ENCODE measurements at regions not wholly inside any gene's neighbourhood (a gene's known extent, or its start where the extent isn't known, plus 50 kb on each side); places are given as distances from the start of the nearest gene placed in this dataset.

DNA sequence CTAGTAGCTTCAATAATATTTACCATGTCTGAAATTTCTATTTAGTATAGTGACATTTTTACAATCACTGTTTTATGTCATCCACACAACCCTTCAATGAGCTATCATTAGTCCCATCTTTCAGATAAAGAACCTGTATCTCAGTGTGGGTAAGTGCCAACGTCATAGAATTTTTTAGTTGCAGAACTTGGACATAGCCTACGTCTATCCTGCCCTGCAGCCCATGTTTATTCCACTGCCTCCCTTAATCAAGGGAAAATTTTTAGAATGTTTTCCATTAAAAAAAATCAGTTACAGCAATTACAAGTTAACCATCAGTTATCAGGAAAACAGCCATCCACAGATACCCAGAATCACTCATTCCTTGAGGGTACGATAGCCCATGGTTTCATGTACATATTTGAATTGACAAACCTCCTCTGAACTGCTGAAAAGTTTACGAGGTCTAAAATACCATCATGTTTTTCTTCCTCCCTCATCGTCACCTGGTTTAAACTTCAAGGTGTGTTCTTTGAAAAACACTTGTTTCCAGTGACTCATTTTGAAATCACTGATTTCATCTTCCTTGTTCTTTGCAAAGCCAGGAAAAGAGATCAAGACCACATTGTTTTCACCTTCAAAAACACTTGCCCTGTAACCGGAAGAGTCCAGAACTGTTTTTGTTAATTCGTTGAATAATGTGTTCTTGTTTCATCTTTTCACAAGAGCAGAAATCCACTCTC lies 100.9 kb downstream of the FAM76B start:
- Mint-ChIP-seq H3K9me3 (peaks cover 0 to 6% (median 0%) of the 10 kb centered on the region in 9 donors), H3K4me1 (peaks cover 3 to 35% (median 14%) of the 10 kb centered on the region in 4 donors), H3K27me3 (no peaks in the 10 kb centered on the region), H3K27ac (peak overlapping the region in 1 of 10 donors; percentile 10), H3K36me3 (peaks cover 0 to 5% (median 0%) of the 10 kb centered on the region in 3 donors), H3K4me3 (no peak overlapping the region)
- POLR2A ChIA-PET = interaction anchor here (0.8 to 1.3 kb wide), 4 partner anchors 8 to 458 kb away, joined by 3 to 6 read pairs (median 4); partner anchors contain the start of gene SESN3
- ATAC-seq = peak; percentile 69 to 80
- peak in 2 of 10 donors; percentile 63 to 66 for DNase-seq

- H3K4me3 Mint-ChIP-seq = peak overlapping the region in 5 of 10 donors; percentile 5 to 54 (median 22)
- DNase-seq = no peak
Observed at GRCh38 chr11:95688015-95688414, 101.6 kb downstream of the FAM76B start.

GRCh38 chr11:95686265-95686664 lies 103.3 kb downstream of the FAM76B start:
- Mint-ChIP-seq H3K36me3 (peaks cover 0 to 3% (median 0%) of the 10 kb centered on the region in 3 donors), H3K4me3 (peak overlapping the region in 3 of 10 donors; percentile 11 to 47 (median 13)), H3K4me1 (peaks cover 8 to 51% (median 23%) of the 10 kb centered on the region in 4 donors), H3K27me3 (no peaks in the 10 kb centered on the region), H3K9me3 (peaks cover 0 to 2% (median 0%) of the 10 kb centered on the region in 9 donors), H3K27ac (peak overlapping the region in 4 of 10 donors; percentile 15 to 77 (median 46))
- no peak for DNase-seq
- POLR2A ChIA-PET = interaction anchor here (1.0 to 1.7 kb wide), 4 partner anchors 11 to 455 kb away, joined by 3 to 4 read pairs (median 4); partner anchors contain the start of gene SESN3
- no peak for ATAC-seq

More at GRCh38 chr11:95688015-95688414, 101.6 kb downstream of the FAM76B start:
- Mint-ChIP-seq H3K27me3 (no peaks in the 10 kb centered on the region), H3K27ac (peak overlapping the region in 1 of 10 donors; percentile 10), H3K36me3 (peaks cover 0 to 4% (median 0%) of the 10 kb centered on the region in 3 donors), H3K4me1 (peaks cover 3 to 40% (median 15%) of the 10 kb centered on the region in 4 donors), H3K9me3 (peaks cover 0 to 4% (median 0%) of the 10 kb centered on the region in 9 donors)
- POLR2A ChIA-PET = interaction anchor here (0.8 to 1.3 kb wide), 4 partner anchors 9 to 457 kb away, joined by 3 to 6 read pairs (median 4); partner anchors contain the start of gene SESN3
- peak; percentile 11 to 12 for ATAC-seq

DNA sequence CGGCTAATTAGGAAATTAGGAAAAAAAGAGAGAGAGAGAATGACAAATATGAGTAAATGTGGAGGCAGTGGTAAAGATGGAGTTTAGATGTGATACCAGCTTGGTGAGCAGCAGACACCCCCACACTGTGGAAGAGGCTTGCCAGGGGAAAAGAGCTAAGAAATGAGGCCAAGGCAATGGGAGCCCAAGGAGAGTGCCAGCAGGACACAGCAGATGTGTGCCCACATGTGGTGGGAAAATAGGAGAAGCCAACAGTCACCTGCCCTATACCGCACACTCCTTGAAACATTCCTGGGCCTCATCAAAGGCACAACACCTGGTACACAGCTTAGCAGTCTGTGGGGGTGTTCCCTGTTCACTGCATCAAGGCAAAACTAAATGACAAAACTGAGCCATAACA lies 104.9 kb downstream of the FAM76B start:
- POLR2A ChIA-PET = interaction anchor here (0.5 to 1.1 kb wide), 3 partner anchors 10 to 455 kb away, joined by 3 to 4 read pairs (median 3); no protein-coding TSS in a partner anchor

DNA sequence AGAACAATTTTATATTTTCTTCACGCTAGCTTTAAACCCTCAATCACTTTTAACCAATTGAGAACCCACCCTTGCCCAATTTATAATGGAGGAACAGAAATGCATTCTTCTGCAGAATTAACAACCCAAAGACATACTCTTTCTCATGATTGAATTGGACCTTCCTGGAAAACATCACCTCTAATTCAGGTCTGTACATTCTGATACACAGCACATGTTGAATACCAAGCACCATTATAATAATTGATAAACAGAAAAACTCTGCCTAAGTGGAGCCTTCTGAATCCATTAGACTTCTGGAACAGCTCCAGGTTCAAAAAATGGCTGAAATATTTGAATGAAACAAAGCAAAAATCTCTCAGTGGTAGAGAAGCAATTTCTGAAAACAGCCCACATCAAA lies 105.4 kb downstream of the FAM76B start:
- POLR2A ChIA-PET = interaction anchor here (0.5 to 0.9 kb wide), 2 partner anchors 11 to 18 kb away, joined by 3 to 4 read pairs; no protein-coding TSS in a partner anchor
- Mint-ChIP-seq H3K27ac (peak overlapping the region in 6 of 10 donors; percentile 1 to 91 (median 78)), H3K27me3 (no peaks in the 10 kb centered on the region), H3K36me3 (peaks cover 0 to 3% (median 0%) of the 10 kb centered on the region in 3 donors), H3K4me3 (peak overlapping the region in 3 of 10 donors; percentile 10 to 48 (median 37)), H3K9me3 (peaks cover 0 to 2% (median 0%) of the 10 kb centered on the region in 9 donors), H3K4me1 (peaks cover 10 to 67% (median 40%) of the 10 kb centered on the region in 4 donors)
- DNase-seq (no peak), ATAC-seq (no peak)

More for the DNA sequence above, 104.9 kb downstream of the FAM76B start:
- Mint-ChIP-seq H3K4me3 (peak overlapping the region in 4 of 10 donors; percentile 1 to 37 (median 20)), H3K4me1 (peaks cover 10 to 64% (median 38%) of the 10 kb centered on the region in 4 donors), H3K36me3 (peaks cover 0 to 3% (median 0%) of the 10 kb centered on the region in 3 donors), H3K9me3 (peaks cover 0 to 2% (median 0%) of the 10 kb centered on the region in 9 donors), H3K27me3 (no peaks in the 10 kb centered on the region), H3K27ac (peak overlapping the region in 9 of 10 donors; percentile 1 to 91 (median 67))
- ATAC-seq (no peak), DNase-seq (no peak)

DNA sequence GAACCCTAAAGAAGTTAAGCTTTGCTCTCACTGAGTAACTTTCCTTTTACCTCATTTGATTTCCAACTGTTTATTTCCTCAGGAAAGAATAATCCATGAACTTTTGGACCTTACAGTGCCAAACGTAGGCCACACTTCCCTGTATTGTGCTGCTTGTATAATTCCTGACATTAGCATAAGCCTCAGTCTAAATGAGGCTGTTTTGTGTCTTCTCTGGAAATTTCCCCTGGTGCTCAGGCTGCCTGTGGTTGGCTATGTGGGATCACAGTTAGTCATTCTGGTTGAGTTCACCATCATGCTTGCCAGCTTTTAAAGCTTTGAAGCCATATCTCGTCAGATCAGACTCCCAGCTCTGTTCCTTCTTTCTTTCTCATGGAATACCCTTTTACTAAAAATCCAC lies 107.0 kb downstream of the FAM76B start:
- no peak for DNase-seq
- Mint-ChIP-seq H3K36me3 (peaks cover 0 to 3% (median 0%) of the 10 kb centered on the region in 3 donors), H3K27me3 (no peaks in the 10 kb centered on the region), H3K9me3 (peaks cover 0 to 2% (median 0%) of the 10 kb centered on the region in 9 donors), H3K4me1 (peaks cover 10 to 67% (median 40%) of the 10 kb centered on the region in 4 donors), H3K27ac (peak overlapping the region in 8 of 10 donors; percentile 9 to 85 (median 43)), H3K4me3 (peak overlapping the region in 2 of 10 donors; percentile 1 to 64)
- POLR2A ChIA-PET = interaction anchor here (1.0 kb wide), 1 partner anchor 12 kb away, joined by 3 read pairs; no protein-coding TSS in a partner anchor
- ATAC-seq = no peak

GRCh38 chr11:95680169-95680929 lies 109.2 kb downstream of the FAM76B start:
- no peak for DNase-seq
- POLR2A ChIA-PET = interaction anchor here (0.9 to 2.0 kb wide), 6 partner anchors 9 to 448 kb away, joined by 3 to 6 read pairs (median 3); no protein-coding TSS in a partner anchor
- H3K9me3 Mint-ChIP-seq = peaks cover 0 to 5% (median 0%) of the 10 kb centered on the region in 9 donors
- no peaks in the 10 kb centered on the region for H3K27me3 Mint-ChIP-seq
- peak overlapping the region in 8 of 10 donors; percentile 0 to 72 (median 48) for H3K4me3 Mint-ChIP-seq
- no peak for ATAC-seq
- H3K27ac Mint-ChIP-seq = peak overlapping the region in 9 of 10 donors; percentile 3 to 85 (median 60)
- H3K4me1 Mint-ChIP-seq = peaks cover 13 to 65% (median 37%) of the 10 kb centered on the region in 4 donors
- H3K36me3 Mint-ChIP-seq = peaks cover 0 to 3% (median 0%) of the 10 kb centered on the region in 3 donors

DNA sequence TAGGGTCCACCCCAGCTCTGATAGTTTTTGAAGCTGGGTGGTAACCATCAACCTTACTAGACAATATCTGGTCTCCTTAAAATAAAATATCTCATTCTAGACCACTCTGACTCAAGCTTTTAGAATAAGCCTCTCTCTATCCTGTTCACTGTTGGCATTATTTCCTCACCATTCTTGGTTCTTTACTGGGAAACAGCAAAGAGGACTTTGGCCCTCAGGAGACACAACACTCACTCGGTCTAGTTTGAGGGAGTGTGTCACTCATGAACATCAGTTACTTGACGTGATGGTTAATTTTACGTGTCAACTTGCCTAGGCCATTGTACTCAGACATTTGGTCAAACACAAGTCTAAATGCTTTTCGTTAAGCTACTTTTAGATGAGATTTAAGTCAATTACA lies 110.6 kb downstream of the FAM76B start:
- H3K9me3 Mint-ChIP-seq = peaks cover 0 to 5% (median 0%) of the 10 kb centered on the region in 9 donors
- peaks cover 15 to 62% (median 42%) of the 10 kb centered on the region in 4 donors for H3K4me1 Mint-ChIP-seq
- H3K27me3 Mint-ChIP-seq = peaks cover 0 to 5% (median 0%) of the 10 kb centered on the region in 5 donors
- H3K4me3 Mint-ChIP-seq = no peak overlapping the region
- no peak for DNase-seq
- POLR2A ChIA-PET = interaction anchor here (1.0 to 2.0 kb wide), 4 partner anchors 8 to 446 kb away, joined by 3 to 6 read pairs (median 4); no protein-coding TSS in a partner anchor
- H3K27ac Mint-ChIP-seq = peak overlapping the region in 2 of 10 donors; percentile 77 to 85
- ATAC-seq = no peak
- peaks cover 0 to 3% (median 0%) of the 10 kb centered on the region in 3 donors for H3K36me3 Mint-ChIP-seq

GRCh38 chr11:95676308-95676707 lies 113.3 kb downstream of the FAM76B start:
- H3K36me3 Mint-ChIP-seq = no peaks in the 10 kb centered on the region
- peak overlapping the region in 3 of 10 donors; percentile 2 to 23 (median 14) for H3K27ac Mint-ChIP-seq
- peaks cover 0 to 5% (median 0%) of the 10 kb centered on the region in 5 donors for H3K27me3 Mint-ChIP-seq
- H3K9me3 Mint-ChIP-seq = peaks cover 0 to 5% (median 0%) of the 10 kb centered on the region in 9 donors
- POLR2A ChIA-PET = no interaction called here
- no peak overlapping the region for H3K4me3 Mint-ChIP-seq
- peaks cover 10 to 52% (median 36%) of the 10 kb centered on the region in 4 donors for H3K4me1 Mint-ChIP-seq
- no peak for DNase-seq
- ATAC-seq = no peak

DNA sequence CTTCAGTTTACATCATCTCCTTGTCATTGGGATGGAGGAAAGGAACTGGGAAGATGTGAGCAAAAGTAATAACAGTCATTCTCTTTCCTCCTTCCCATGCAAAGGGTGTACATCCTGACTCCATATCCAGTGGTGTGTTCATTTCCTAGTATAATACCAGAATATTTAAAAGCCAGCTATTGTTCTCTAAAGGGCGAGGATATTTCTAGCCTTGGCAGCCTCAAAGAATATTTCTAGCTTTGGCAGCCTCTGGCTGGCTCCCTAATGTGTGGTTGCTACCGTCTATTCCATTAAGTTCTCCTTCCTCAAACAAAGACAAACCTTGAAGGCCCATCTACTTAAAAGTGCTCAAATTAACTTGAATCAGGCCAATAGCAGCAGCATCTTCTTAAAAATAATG lies 114.0 kb downstream of the FAM76B start:
- Mint-ChIP-seq H3K4me3 (no peak overlapping the region), H3K27ac (peak overlapping the region in 2 of 10 donors; percentile 20 to 60), H3K9me3 (peaks cover 0 to 5% (median 0%) of the 10 kb centered on the region in 9 donors), H3K27me3 (peaks cover 0 to 5% (median 0%) of the 10 kb centered on the region in 5 donors), H3K36me3 (no peaks in the 10 kb centered on the region), H3K4me1 (peaks cover 10 to 45% (median 29%) of the 10 kb centered on the region in 4 donors)
- POLR2A ChIA-PET = interaction anchor here (0.6 kb wide), 1 partner anchor 10 kb away, joined by 4 read pairs; no protein-coding TSS in a partner anchor
- ATAC-seq (no peak), DNase-seq (no peak)

DNA sequence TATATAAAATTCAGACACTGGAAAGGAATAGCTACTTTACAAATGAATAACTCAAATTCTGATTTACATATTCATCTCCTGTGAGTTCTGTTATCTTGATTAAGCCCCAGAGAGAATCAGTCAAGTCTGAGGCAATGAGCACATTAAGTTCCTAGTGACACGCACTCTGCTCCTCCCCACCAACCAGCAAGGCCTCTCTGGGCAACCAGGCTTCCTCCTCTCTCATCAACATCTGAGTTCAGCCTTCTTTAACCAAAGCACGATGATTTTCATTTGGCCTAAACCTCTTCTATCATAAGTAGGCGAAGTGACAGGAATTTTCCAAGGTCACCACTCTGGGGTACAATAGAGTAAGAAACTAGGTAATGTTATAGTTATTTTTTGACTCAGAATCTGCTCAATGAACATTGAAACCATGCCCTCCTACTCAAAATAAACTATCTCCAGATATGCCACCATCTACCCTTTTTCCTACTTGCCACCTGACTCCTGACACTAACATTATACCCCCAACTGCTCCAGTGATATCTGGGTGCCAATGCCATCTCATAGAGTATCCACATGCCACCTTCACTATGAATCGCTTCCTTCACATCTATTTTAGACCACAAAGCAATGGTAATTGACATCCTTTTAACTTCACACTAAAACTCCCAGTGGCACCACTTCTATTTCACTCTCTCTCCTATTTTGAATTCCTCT lies 114.8 kb downstream of the FAM76B start:
- Mint-ChIP-seq H3K27me3 (peaks cover 0 to 5% (median 0%) of the 10 kb centered on the region in 5 donors), H3K9me3 (peaks cover 0 to 5% (median 0%) of the 10 kb centered on the region in 9 donors), H3K4me3 (peak overlapping the region in 1 of 10 donors; percentile 16), H3K4me1 (peaks cover 8 to 39% (median 21%) of the 10 kb centered on the region in 4 donors), H3K27ac (peak overlapping the region in 7 of 10 donors; percentile 1 to 85 (median 20)), H3K36me3 (no peaks in the 10 kb centered on the region)
- ATAC-seq (peak; percentile 68 to 70), DNase-seq (no peak)
- POLR2A ChIA-PET = interaction anchor here (0.6 kb wide), 1 partner anchor 11 kb away, joined by 4 read pairs; no protein-coding TSS in a partner anchor
